ENCODE measurements at regions not wholly inside any gene's neighbourhood (a gene's known extent, or its start where the extent isn't known, plus 50 kb on each side); places are given as distances from the start of the nearest gene placed in this dataset.

GRCh38 chr3:153746211-153746610 is 375.0 kb upstream of the ARHGEF26 start:
- no peak overlapping the region for H3K4me3 Mint-ChIP-seq
- no peak overlapping the region for H2AFZ ChIP-seq (replicated peaks)
- H3K27me3 Mint-ChIP-seq (ENCODE audit: insufficient read depth, low read depth) = no peaks in the 10 kb centered on the region
- no peaks in the 10 kb centered on the region for H3K9me3 Mint-ChIP-seq
- H3K4me1 Mint-ChIP-seq = no peaks in the 10 kb centered on the region
- H4K20me1 ChIP-seq (ENCODE audit: low read depth) = no peaks in the 10 kb centered on the region
- H3F3A ChIP-seq (ENCODE audit: low read depth) = no peaks in the 10 kb centered on the region
- no peak overlapping the region for H3K27ac ChIP-seq
- no peak overlapping the region for H3K9ac ChIP-seq
- no peaks in the 10 kb centered on the region for H3K36me3 Mint-ChIP-seq
- H3K27me3 ChIP-seq = no peaks in the 10 kb centered on the region
- TF ChIP-seq, protein P1, sequence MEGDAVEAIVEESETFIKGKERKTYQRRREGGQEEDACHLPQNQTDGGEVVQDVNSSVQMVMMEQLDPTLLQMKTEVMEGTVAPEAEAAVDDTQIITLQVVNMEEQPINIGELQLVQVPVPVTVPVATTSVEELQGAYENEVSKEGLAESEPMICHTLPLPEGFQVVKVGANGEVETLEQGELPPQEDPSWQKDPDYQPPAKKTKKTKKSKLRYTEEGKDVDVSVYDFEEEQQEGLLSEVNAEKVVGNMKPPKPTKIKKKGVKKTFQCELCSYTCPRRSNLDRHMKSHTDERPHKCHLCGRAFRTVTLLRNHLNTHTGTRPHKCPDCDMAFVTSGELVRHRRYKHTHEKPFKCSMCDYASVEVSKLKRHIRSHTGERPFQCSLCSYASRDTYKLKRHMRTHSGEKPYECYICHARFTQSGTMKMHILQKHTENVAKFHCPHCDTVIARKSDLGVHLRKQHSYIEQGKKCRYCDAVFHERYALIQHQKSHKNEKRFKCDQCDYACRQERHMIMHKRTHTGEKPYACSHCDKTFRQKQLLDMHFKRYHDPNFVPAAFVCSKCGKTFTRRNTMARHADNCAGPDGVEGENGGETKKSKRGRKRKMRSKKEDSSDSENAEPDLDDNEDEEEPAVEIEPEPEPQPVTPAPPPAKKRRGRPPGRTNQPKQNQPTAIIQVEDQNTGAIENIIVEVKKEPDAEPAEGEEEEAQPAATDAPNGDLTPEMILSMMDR (IDR thresholded peaks at IDR 0.05) = no peak
- no peak for TF ChIP-seq EZH2 (IDR thresholded peaks at IDR 0.05)
- no peak for TF ChIP-seq EZH2phosphoT487 (IDR thresholded peaks at IDR 0.05)
- H3K36me3 ChIP-seq = no peaks in the 10 kb centered on the region
- no peaks in the 10 kb centered on the region for H3K9me3 ChIP-seq (ENCODE audit: low read depth)
- DNase-seq (ENCODE audit: low spot score) = no peak
- no peaks in the 10 kb centered on the region for H3K4me1 ChIP-seq
- no peak overlapping the region for H3K27ac Mint-ChIP-seq
- H3K79me2 ChIP-seq (ENCODE audit: low read depth) = no peaks in the 10 kb centered on the region
- no peak overlapping the region for H3K4me2 ChIP-seq
- H3K4me3 ChIP-seq = no peak overlapping the region

- Histone ChIP-seq H3K4me3 (no peak overlapping the region), H3K27me3 (no peaks in the 10 kb centered on the region), H3K4me1 (no peaks in the 10 kb centered on the region), H3K9ac (no peak overlapping the region), H3K9me3 (ENCODE audit: low read depth) (no peaks in the 10 kb centered on the region), H3K36me3 (no peaks in the 10 kb centered on the region), H4K20me1 (ENCODE audit: low read depth) (no peaks in the 10 kb centered on the region), H3K4me2 (no peak overlapping the region), H3F3A (ENCODE audit: low read depth) (no peaks in the 10 kb centered on the region), H3K79me2 (ENCODE audit: low read depth) (no peaks in the 10 kb centered on the region), H3K27ac (no peak overlapping the region), H2AFZ (replicated peaks) (no peak overlapping the region)
- TF ChIP-seq, protein P1 (IDR thresholded peaks at IDR 0.05) = no peak
- H3K9me3 Mint-ChIP-seq = no peaks in the 10 kb centered on the region
- DNase-seq (ENCODE audit: low spot score) = no peak
- no peak overlapping the region for H3K27ac Mint-ChIP-seq
- no peaks in the 10 kb centered on the region for H3K27me3 Mint-ChIP-seq (ENCODE audit: insufficient read depth, low read depth)
- no peaks in the 10 kb centered on the region for H3K36me3 Mint-ChIP-seq
- no peak overlapping the region for H3K4me3 Mint-ChIP-seq
- peaks cover 6% of the 10 kb centered on the region for H3K4me1 Mint-ChIP-seq
Observed at GRCh38 chr3:153749070-153749610, 372.1 kb upstream of the ARHGEF26 start.

GRCh38 chr3:153752405-153753027 is 368.7 kb upstream of the ARHGEF26 start:
- Histone ChIP-seq H3K4me2 (no peak overlapping the region), H3K9ac (no peak overlapping the region), H3K4me3 (no peak overlapping the region), H4K20me1 (ENCODE audit: low read depth) (no peaks in the 10 kb centered on the region), H3K4me1 (no peaks in the 10 kb centered on the region), H3K9me3 (ENCODE audit: low read depth) (no peaks in the 10 kb centered on the region), H3F3A (ENCODE audit: low read depth) (no peaks in the 10 kb centered on the region), H3K36me3 (no peaks in the 10 kb centered on the region), H3K79me2 (ENCODE audit: low read depth) (no peaks in the 10 kb centered on the region), H2AFZ (replicated peaks) (no peak overlapping the region), H3K27me3 (no peaks in the 10 kb centered on the region), H3K27ac (no peak overlapping the region)
- H3K27ac Mint-ChIP-seq = peak overlapping the region; percentile 94
- no peak overlapping the region for H3K4me3 Mint-ChIP-seq
- peaks cover 6% of the 10 kb centered on the region for H3K4me1 Mint-ChIP-seq
- H3K36me3 Mint-ChIP-seq = no peaks in the 10 kb centered on the region
- no peaks in the 10 kb centered on the region for H3K27me3 Mint-ChIP-seq (ENCODE audit: insufficient read depth, low read depth)
- TF ChIP-seq EZH2 (IDR thresholded peaks at IDR 0.05) = no peak
- TF ChIP-seq EZH2phosphoT487 (IDR thresholded peaks at IDR 0.05) = no peak
- TF ChIP-seq, protein P1 (IDR thresholded peaks at IDR 0.05) = no peak
- no peak for DNase-seq (ENCODE audit: low spot score)
- no peaks in the 10 kb centered on the region for H3K9me3 Mint-ChIP-seq
